Erythroblast (primary cell): ENCODE measurements at regions not wholly inside any gene's neighbourhood (a gene's known extent, or its start where the extent isn't known, plus 50 kb on each side); places are given as distances from the start of the nearest gene placed in this dataset.

ENCODE experiments used
- GATA1 ChIP-seq: IDR thresholded peaks from 2 replicates; pipeline ENCODE4 v1.6.1; 2011; ENCODE audit warnings: low read depth, mild to moderate bottlenecking, control low read depth, low read length, moderate library complexity
- POLR2A ChIP-seq: IDR thresholded peaks from 2 replicates; pipeline ENCODE4 v1.6.1; 2011; ENCODE audit warnings: mild to moderate bottlenecking, low read length

GRCh38 chr7:83835424-83835823, 186.5 kb upstream of the SEMA3E start:
- TF ChIP-seq POLR2A (no peak), GATA1 (no peak)
